Trophoblast cell (in vitro differentiated cells and primary cell): ENCODE measurements at regions not wholly inside any gene's neighbourhood (a gene's known extent, or its start where the extent isn't known, plus 50 kb on each side); places are given as distances from the start of the nearest gene placed in this dataset.

Experiments used
- DNase-seq, 2 donors: peaks; one replicate each; pipeline ENCODE4 v3.0.0-alpha.2; 2016
- H2AFZ ChIP-seq: 2 replicates; pipeline ENCODE4 v1.6.1; 2013; ENCODE audit warnings: low read length, moderate library complexity, mild to moderate bottlenecking; ENCODE audit not compliant: insufficient read depth, poor library complexity
- H2AK5ac ChIP-seq: 2 replicates; pipeline ENCODE4 v1.6.1; 2013; ENCODE audit warnings: mild to moderate bottlenecking, low read length
- H2BK120ac ChIP-seq: 2 replicates; pipeline ENCODE4 v1.6.1; 2013; ENCODE audit warnings: low read length, mild to moderate bottlenecking, moderate library complexity; ENCODE audit not compliant: insufficient read depth, poor library complexity
- H2BK12ac ChIP-seq: 2 replicates; pipeline ENCODE4 v1.6.1; 2013; ENCODE audit warnings: mild to moderate bottlenecking, low read length, moderate library complexity
- H2BK5ac ChIP-seq: 2 replicates; pipeline ENCODE4 v1.6.1; 2013; ENCODE audit warnings: low read length, low read depth, moderate library complexity, mild to moderate bottlenecking; ENCODE audit not compliant: poor library complexity
- H3K14ac ChIP-seq: 2 replicates; pipeline ENCODE4 v1.6.1; 2013; ENCODE audit warnings: mild to moderate bottlenecking, low read length
- H3K18ac ChIP-seq: 2 replicates; pipeline ENCODE4 v1.6.1; 2013; ENCODE audit warnings: mild to moderate bottlenecking, low read length
- H3K23ac ChIP-seq: 2 replicates; pipeline ENCODE4 v1.6.1; 2013; ENCODE audit warnings: low read length
- H3K27ac ChIP-seq: 2 replicates; pipeline ENCODE4 v1.5.1; 2013; ENCODE audit warnings: low read depth, mild to moderate bottlenecking, inconsistent platforms, low read length, moderate library complexity
- H3K27me3 ChIP-seq: 2 replicates; pipeline ENCODE4 v1.6.1; 2013; ENCODE audit warnings: inconsistent platforms, mild to moderate bottlenecking, low read length, moderate library complexity; ENCODE audit not compliant: insufficient read depth
- H3K36me3 ChIP-seq, 2 experiments: 1 replicate in 1 of 2; 2 replicates in 1 of 2; pipeline ENCODE4 v1.6.1; 2013; ENCODE audit warnings: low read length in 2 of 2, mild to moderate bottlenecking in 2 of 2, moderate library complexity in 1 of 2; ENCODE audit not compliant: insufficient read depth in 2 of 2, control insufficient read depth in 1 of 2
- H3K4ac ChIP-seq: 2 replicates; pipeline ENCODE4 v1.6.1; 2013; ENCODE audit warnings: low read depth, mild to moderate bottlenecking, low read length, moderate library complexity
- H3K4me1 ChIP-seq, 2 experiments: 1 replicate in 1 of 2; 2 replicates in 1 of 2; pipeline ENCODE4 v1.6.1; 2013; ENCODE audit warnings: low read length in 2 of 2, mild to moderate bottlenecking in 2 of 2, moderate library complexity in 1 of 2; ENCODE audit not compliant: insufficient read depth in 2 of 2, control insufficient read depth in 1 of 2
- H3K4me2 ChIP-seq: 2 replicates; pipeline ENCODE4 v1.6.1; 2013; ENCODE audit warnings: inconsistent platforms, mild to moderate bottlenecking, low read length, moderate library complexity
- H3K4me3 ChIP-seq: 2 replicates; pipeline ENCODE4 v1.5.1; 2013; ENCODE audit warnings: mild to moderate bottlenecking, low read depth, low read length, inconsistent platforms
- H3K79me1 ChIP-seq: one replicate; pipeline ENCODE4 v1.6.1; 2013; ENCODE audit warnings: low read length
- H3K79me2 ChIP-seq: 2 replicates; pipeline ENCODE4 v1.6.1; 2013; ENCODE audit warnings: low read length, mild to moderate bottlenecking; ENCODE audit not compliant: control insufficient read depth, insufficient read depth, poor library complexity
- H3K9ac ChIP-seq: 2 replicates; pipeline ENCODE4 v1.6.1; 2013; ENCODE audit warnings: mild to moderate bottlenecking, low read length
- H3K9me3 ChIP-seq: 2 replicates; pipeline ENCODE4 v1.6.1; 2013; ENCODE audit warnings: low read depth, mild to moderate bottlenecking, control low read depth, inconsistent platforms, low read length; ENCODE audit not compliant: insufficient read depth
- H4K12ac ChIP-seq: 2 replicates; pipeline ENCODE4 v1.6.1; 2013; ENCODE audit warnings: low read depth, mild to moderate bottlenecking, low read length, moderate library complexity
- H4K8ac ChIP-seq: 2 replicates; pipeline ENCODE4 v1.6.1; 2013; ENCODE audit warnings: low read depth, mild to moderate bottlenecking, low read length, moderate library complexity
- H4K91ac ChIP-seq: one replicate; pipeline ENCODE4 v1.6.1; 2013; ENCODE audit warnings: low read depth, mild to moderate bottlenecking, low read length, moderate library complexity
- WGBS: extraction: QIAGEN DNeasy Blood & Tissue Kit; methylation state at CpG from one replicate; pipeline ENCODE4 v1.1.7; 2013; ENCODE audit warnings: missing lambda C conversion rate; ENCODE audit not compliant: insufficient read length, insufficient coverage; ENCODE audit errors: extremely low coverage; 5-methylcytosine and 5-hydroxymethylcytosine counted together

DNA sequence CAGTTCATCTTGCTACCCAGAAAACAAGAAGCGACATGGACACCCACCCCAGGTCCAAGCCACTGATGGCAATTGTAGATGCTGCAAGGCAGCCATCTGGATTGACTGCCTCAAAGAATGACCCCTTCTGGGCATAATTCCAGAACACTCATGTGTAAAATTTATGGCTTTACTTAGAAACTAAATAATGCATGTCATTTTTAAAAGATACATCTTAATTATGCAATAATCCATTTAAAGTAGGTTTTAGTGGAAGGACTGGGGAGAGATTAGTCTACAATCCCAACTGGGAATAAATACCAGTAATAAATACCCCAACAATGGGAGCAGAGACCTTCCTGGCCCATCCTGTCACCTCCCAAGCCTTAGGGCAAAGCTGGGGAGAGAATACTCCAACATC lies 247.7 kb downstream of the SS18 start:
- no peaks in the 10 kb centered on the region for H3K27me3 ChIP-seq
- no peak overlapping the region for H3K4me2 ChIP-seq
- no peak overlapping the region for H3K4ac ChIP-seq
- WGBS: no CpG with 5 or more reads among the region's 1 CpG
- no peak overlapping the region for H3K14ac ChIP-seq
- no peak overlapping the region for H2BK5ac ChIP-seq
- H4K91ac ChIP-seq: no peak overlapping the region
- peaks cover 0 to 2% of the 10 kb centered on the region in 2 experiments for H3K36me3 ChIP-seq
- no peak for DNase-seq
- no peak overlapping the region for H4K12ac ChIP-seq
- no peak overlapping the region for H3K4me3 ChIP-seq
- no peaks in the 10 kb centered on the region for H3K79me2 ChIP-seq
- H4K8ac ChIP-seq: no peak overlapping the region
- H2AK5ac ChIP-seq: no peak overlapping the region
- no peak overlapping the region for H2AFZ ChIP-seq
- no peak overlapping the region for H3K27ac ChIP-seq
- H3K4me1 ChIP-seq: no peaks in the 10 kb centered on the region
- H3K18ac ChIP-seq: no peak overlapping the region
- no peak overlapping the region for H3K9ac ChIP-seq
- no peak overlapping the region for H2BK120ac ChIP-seq
- no peak overlapping the region for H2BK12ac ChIP-seq
- no peak overlapping the region for H3K23ac ChIP-seq
- H3K9me3 ChIP-seq: peaks cover 2% of the 10 kb centered on the region
- no peaks in the 10 kb centered on the region for H3K79me1 ChIP-seq

DNA sequence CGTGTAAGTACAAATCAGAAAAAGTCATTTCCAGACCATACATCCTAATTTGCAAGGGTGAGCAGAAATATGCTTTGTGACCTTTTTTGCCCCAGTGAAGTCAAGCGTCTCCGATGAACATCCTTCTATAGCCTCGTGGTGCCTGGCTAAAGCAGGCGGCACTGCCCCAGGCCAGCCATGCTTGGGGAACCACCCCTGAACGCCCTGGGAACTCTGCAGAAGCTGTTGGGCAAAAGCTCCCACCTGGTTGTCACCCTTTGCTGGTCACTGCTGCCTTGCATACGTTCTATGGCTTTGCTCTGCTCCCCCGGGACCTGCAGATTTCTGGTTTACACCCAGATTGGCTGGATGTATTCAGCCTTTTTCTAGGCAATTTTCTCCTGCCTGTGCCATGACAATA lies 256.4 kb downstream of the SS18 start:
- no peak overlapping the region for H3K4ac ChIP-seq
- H3K79me2 ChIP-seq: peaks cover 5% of the 10 kb centered on the region
- H4K91ac ChIP-seq: peak overlapping the region; percentile 12
- no CpG with 5 or more reads among the region's 8 CpGs for WGBS
- H2BK120ac ChIP-seq: peak overlapping the region; percentile 50
- no peak overlapping the region for H3K14ac ChIP-seq
- no peak overlapping the region for H3K27ac ChIP-seq
- no peak for DNase-seq
- H4K8ac ChIP-seq: no peak overlapping the region
- peaks cover 12 to 13% of the 10 kb centered on the region in 2 experiments for H3K4me1 ChIP-seq
- H2AK5ac ChIP-seq: peak overlapping the region; percentile 79
- peak overlapping the region; percentile 97 for H2BK12ac ChIP-seq
- no peak overlapping the region for H3K4me2 ChIP-seq
- no peak overlapping the region for H3K18ac ChIP-seq
- no peak overlapping the region for H3K9ac ChIP-seq
- no peak overlapping the region for H3K23ac ChIP-seq
- no peaks in the 10 kb centered on the region for H3K27me3 ChIP-seq
- no peak overlapping the region for H2BK5ac ChIP-seq
- H3K4me3 ChIP-seq: no peak overlapping the region
- no peak overlapping the region for H2AFZ ChIP-seq
- no peaks in the 10 kb centered on the region for H3K36me3 ChIP-seq
- no peak overlapping the region for H4K12ac ChIP-seq
- H3K79me1 ChIP-seq: peaks cover 26% of the 10 kb centered on the region
- H3K9me3 ChIP-seq: no peaks in the 10 kb centered on the region

DNA sequence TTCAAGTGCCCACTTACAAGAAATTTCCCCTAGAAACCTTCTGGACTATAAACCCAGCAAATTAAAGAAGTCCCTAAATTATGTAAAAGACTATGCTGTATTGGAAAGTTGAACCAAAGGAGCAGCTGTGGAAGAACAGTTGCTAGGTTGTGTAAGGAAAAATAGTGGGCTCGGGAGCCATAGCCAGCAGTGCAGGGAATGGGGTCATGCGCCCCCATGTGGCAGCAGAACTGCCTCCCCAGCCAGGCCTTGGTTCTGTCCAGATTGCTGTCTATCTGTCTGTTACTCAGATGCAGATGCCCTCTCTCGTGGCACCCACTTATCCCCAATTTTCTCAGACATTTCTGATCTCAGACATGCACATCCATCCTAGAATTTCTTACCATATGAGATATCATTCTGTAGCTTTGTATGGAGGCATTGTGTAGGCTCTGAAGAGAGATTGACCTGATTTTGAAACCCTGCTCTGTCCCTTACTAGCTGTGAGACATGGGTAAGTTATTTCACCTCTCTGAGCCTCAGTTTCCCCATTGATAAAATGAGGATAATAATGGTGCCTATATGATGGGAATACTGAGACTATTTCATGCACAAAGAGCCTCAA lies 258.3 kb downstream of the SS18 start:
- Histone ChIP-seq H4K12ac (no peak overlapping the region), H3K9ac (no peak overlapping the region), H3K23ac (no peak overlapping the region), H2BK12ac (peak overlapping the region; percentile 70), H4K91ac (peak overlapping the region; percentile 31), H3K18ac (no peak overlapping the region), H3K27me3 (no peaks in the 10 kb centered on the region), H2AFZ (no peak overlapping the region), H3K4me2 (no peak overlapping the region), H3K4ac (no peak overlapping the region), H2BK120ac (no peak overlapping the region), H3K36me3 (no peaks in the 10 kb centered on the region), H3K4me3 (no peak overlapping the region), H3K14ac (no peak overlapping the region), H3K79me1 (peaks cover 31% of the 10 kb centered on the region), H3K79me2 (peaks cover 5% of the 10 kb centered on the region), H4K8ac (no peak overlapping the region), H3K4me1 (peaks cover 14 to 17% of the 10 kb centered on the region in 2 experiments), H2AK5ac (no peak overlapping the region), H2BK5ac (no peak overlapping the region), H3K27ac (no peak overlapping the region), H3K9me3 (no peaks in the 10 kb centered on the region)
- WGBS: no CpG with 5 or more reads among the region's 3 CpGs
- peak; percentile 65 to 81 for DNase-seq

DNA sequence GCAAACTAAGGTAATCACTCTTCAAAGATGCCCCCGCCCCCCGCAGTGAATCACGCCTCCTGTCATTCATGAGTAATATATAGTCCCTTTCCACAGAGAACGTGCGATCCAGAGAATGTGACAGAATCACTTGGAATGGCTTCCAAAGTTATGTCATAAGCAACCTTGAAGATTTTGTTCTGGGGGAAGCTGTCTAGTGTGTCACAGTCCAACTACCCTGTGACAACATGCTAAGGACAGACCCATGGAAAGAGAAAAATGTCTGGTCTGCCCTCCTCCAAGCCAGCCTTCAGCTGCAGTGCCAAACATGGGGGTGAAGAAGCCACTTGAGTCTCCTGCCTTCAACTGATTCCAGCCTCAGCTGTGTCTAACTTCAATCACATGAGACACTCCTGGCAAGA lies 259.1 kb downstream of the SS18 start:
- H3K79me2 ChIP-seq: peaks cover 9% of the 10 kb centered on the region
- H3K23ac ChIP-seq: no peak overlapping the region
- DNase-seq: peak; percentile 57 to 83
- H3K9me3 ChIP-seq: no peaks in the 10 kb centered on the region
- H3K14ac ChIP-seq: peak overlapping the region; percentile 83
- H3K27ac ChIP-seq: peak overlapping the region; percentile 92
- H3K79me1 ChIP-seq: peaks cover 39% of the 10 kb centered on the region
- peak overlapping the region; percentile 99 for H4K91ac ChIP-seq
- WGBS: no CpG with 5 or more reads among the region's 5 CpGs
- peak overlapping the region; percentile 96 for H2BK12ac ChIP-seq
- H3K4me1 ChIP-seq: peaks cover 21 to 25% of the 10 kb centered on the region in 2 experiments
- no peak overlapping the region for H3K4me2 ChIP-seq
- H4K12ac ChIP-seq: peak overlapping the region; percentile 49
- H4K8ac ChIP-seq: peak overlapping the region; percentile 89
- no peaks in the 10 kb centered on the region for H3K36me3 ChIP-seq
- no peaks in the 10 kb centered on the region for H3K27me3 ChIP-seq
- H3K18ac ChIP-seq: peak overlapping the region; percentile 90
- H2BK120ac ChIP-seq: peak overlapping the region; percentile 99
- H3K4me3 ChIP-seq: no peak overlapping the region
- H3K9ac ChIP-seq: no peak overlapping the region
- peak overlapping the region; percentile 50 for H2AFZ ChIP-seq
- peak overlapping the region; percentile 99 for H2BK5ac ChIP-seq
- peak overlapping the region; percentile 77 for H3K4ac ChIP-seq
- H2AK5ac ChIP-seq: peak overlapping the region; percentile 81
